Thyroid gland (tissue), 4 donors: ENCODE measurements at regions not wholly inside any gene's neighbourhood (a gene's known extent, or its start where the extent isn't known, plus 50 kb on each side); places are given as distances from the start of the nearest gene placed in this dataset.

ENCODE experiments used
- DNase-seq, 2 donors: peaks; one replicate each; pipeline ENCODE4 v3.0.0-alpha.2; 2019
- H3K27ac ChIP-seq, 3 donors: fragments of 200-600 bp; sonication (generic); 1 replicate in 2 of 3; 2 replicates in 1 of 3; pipeline ENCODE4 v1.5.1; 2016 to 2019; ENCODE audit warnings: mild to moderate bottlenecking in 1 of 3, moderate library complexity in 1 of 3
- H3K27me3 ChIP-seq: fragments of 200-600 bp; sonication (generic); one replicate; pipeline ENCODE4 v1.5.1; 2019
- H3K36me3 ChIP-seq, 2 donors: fragments of 200-600 bp; sonication (generic); one replicate each; pipeline ENCODE4 v1.5.1; 2016 to 2019
- H3K4me1 ChIP-seq, 2 donors: fragments of 200-600 bp; sonication (generic); one replicate each; pipeline ENCODE4 v1.5.1; 2017 to 2019
- H3K4me3 ChIP-seq, 3 donors: fragments of 200-600 bp; sonication (generic); replicated peaks in 1 of 3; 1 replicate in 2 of 3; 2 replicates in 1 of 3; pipeline ENCODE4 v1.5.1; 2016; ENCODE audit warnings: mild to moderate bottlenecking in 1 of 3
- H3K9me3 ChIP-seq: fragments of 200-600 bp; sonication (generic); one replicate; pipeline ENCODE4 v1.5.1; 2017
- POLR2A ChIP-seq, 2 donors: fragments of 450-650 bp; IDR thresholded peaks; one replicate each; pipeline ENCODE4 v1.6.1; 2017; ENCODE audit warnings: antibody characterized with exemption in 2 of 2, mild to moderate bottlenecking in 2 of 2, moderate library complexity in 1 of 2
- WGBS, 2 donors: methylation state at CpG; one replicate each; pipeline ENCODE4 v1.1.5; 2017; 5-methylcytosine and 5-hydroxymethylcytosine counted together
- intact Hi-C: fragments of 100-400 bp; cut with DNase I; formaldehyde crosslinking; loops from one replicate; pipeline ENCODE4 v1.15.1; 2023
- TF ChIP-seq, protein P1 (sequence below), 6 experiments: fragments of 200-600 bp in 3 of 6; fragments of 450-650 bp in 3 of 6; sonication (generic) in 3 of 6; IDR thresholded peaks; one replicate each; pipeline ENCODE4 v1.5.1; 2016 to 2019; ENCODE audit warnings: antibody characterized with exemption in 6 of 6, mild to moderate bottlenecking in 2 of 6, inconsistent platforms in 1 of 6, moderate library complexity in 1 of 6

DNA sequence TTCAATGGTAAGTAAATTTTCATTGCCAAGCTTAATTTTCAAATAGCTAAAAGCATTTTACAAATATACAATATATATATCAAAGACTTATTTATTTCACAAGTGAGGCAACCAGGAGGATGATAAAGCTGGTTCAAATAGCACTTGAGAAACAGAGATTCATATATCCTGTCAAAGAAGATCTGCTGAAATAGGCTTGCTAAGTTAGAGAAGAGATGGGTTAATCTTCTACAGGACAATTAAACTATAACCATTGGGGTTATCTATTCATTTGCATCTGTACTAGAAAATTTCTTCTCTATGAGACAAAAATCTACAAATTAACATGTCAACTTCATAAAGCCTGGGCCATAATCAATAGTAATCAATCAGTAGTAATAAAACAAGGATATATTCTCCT lies 637.7 kb upstream of the UBE2E2 start:
- DNase-seq = no peak
- intact Hi-C loops = no loop called here
- H3K9me3 ChIP-seq = no peaks in the 10 kb centered on the region

GRCh38 chr3:22568285-22568684 lies 634.8 kb upstream of the UBE2E2 start:
- Histone ChIP-seq H3K27me3 (no peaks in the 10 kb centered on the region), H3K36me3 (no peaks in the 10 kb centered on the region), H3K4me1 (no peaks in the 10 kb centered on the region), H3K27ac (no peak overlapping the region), H3K9me3 (no peaks in the 10 kb centered on the region), H3K4me3 (no peak overlapping the region)
- no peak for DNase-seq
- TF ChIP-seq POLR2A (IDR thresholded peaks at IDR 0.05) = no peak
- intact Hi-C loops = no loop called here
- WGBS, 2 donors = 95 to 96% methylated on average over 1 of the region's 1 CpG

More for the DNA sequence above, 637.7 kb upstream of the UBE2E2 start:
- Histone ChIP-seq H3K36me3 (no peaks in the 10 kb centered on the region), H3K27ac (no peak overlapping the region), H3K27me3 (no peaks in the 10 kb centered on the region), H3K4me3 (no peak overlapping the region), H3K4me1 (no peaks in the 10 kb centered on the region)
- TF ChIP-seq, protein P1, sequence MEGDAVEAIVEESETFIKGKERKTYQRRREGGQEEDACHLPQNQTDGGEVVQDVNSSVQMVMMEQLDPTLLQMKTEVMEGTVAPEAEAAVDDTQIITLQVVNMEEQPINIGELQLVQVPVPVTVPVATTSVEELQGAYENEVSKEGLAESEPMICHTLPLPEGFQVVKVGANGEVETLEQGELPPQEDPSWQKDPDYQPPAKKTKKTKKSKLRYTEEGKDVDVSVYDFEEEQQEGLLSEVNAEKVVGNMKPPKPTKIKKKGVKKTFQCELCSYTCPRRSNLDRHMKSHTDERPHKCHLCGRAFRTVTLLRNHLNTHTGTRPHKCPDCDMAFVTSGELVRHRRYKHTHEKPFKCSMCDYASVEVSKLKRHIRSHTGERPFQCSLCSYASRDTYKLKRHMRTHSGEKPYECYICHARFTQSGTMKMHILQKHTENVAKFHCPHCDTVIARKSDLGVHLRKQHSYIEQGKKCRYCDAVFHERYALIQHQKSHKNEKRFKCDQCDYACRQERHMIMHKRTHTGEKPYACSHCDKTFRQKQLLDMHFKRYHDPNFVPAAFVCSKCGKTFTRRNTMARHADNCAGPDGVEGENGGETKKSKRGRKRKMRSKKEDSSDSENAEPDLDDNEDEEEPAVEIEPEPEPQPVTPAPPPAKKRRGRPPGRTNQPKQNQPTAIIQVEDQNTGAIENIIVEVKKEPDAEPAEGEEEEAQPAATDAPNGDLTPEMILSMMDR (IDR thresholded peaks at IDR 0.05) = no peak
- no peak for TF ChIP-seq POLR2A (IDR thresholded peaks at IDR 0.05)

- TF ChIP-seq, protein P1 (IDR thresholded peaks at IDR 0.05) = no peak
- TF ChIP-seq POLR2A (IDR thresholded peaks at IDR 0.05) = no peak
- Histone ChIP-seq H3K27ac (no peak overlapping the region), H3K4me1 (no peaks in the 10 kb centered on the region), H3K9me3 (no peaks in the 10 kb centered on the region), H3K36me3 (no peaks in the 10 kb centered on the region), H3K27me3 (no peaks in the 10 kb centered on the region), H3K4me3 (no peak overlapping the region)
- intact Hi-C loops = no loop called here
- 80 to 88% methylated on average over 2 of the region's 2 CpGs for WGBS, 2 donors
- no peak for DNase-seq
Measured at GRCh38 chr3:22569570-22569969, 633.6 kb upstream of the UBE2E2 start.

GRCh38 chr3:22581007-22581406 lies 622.1 kb upstream of the UBE2E2 start:
- DNase-seq = no peak
- no peak overlapping the region for H3K27ac ChIP-seq
- no peaks in the 10 kb centered on the region for H3K27me3 ChIP-seq
- intact Hi-C loops = no loop called here
- TF ChIP-seq POLR2A (IDR thresholded peaks at IDR 0.05) = no peak
- TF ChIP-seq, protein P1 (IDR thresholded peaks at IDR 0.05) = no peak
- no peaks in the 10 kb centered on the region for H3K36me3 ChIP-seq
- no peak overlapping the region for H3K4me3 ChIP-seq
- no peaks in the 10 kb centered on the region for H3K4me1 ChIP-seq
- H3K9me3 ChIP-seq = no peaks in the 10 kb centered on the region

- H3K4me1 ChIP-seq = no peaks in the 10 kb centered on the region
- H3K27me3 ChIP-seq = no peaks in the 10 kb centered on the region
- H3K4me3 ChIP-seq = no peak overlapping the region
- intact Hi-C loops = no loop called here
- H3K36me3 ChIP-seq = no peaks in the 10 kb centered on the region
- DNase-seq = no peak
- 47 to 53% methylated on average over 1 of the region's 1 CpG for WGBS, 2 donors
- no peak overlapping the region for H3K27ac ChIP-seq
- TF ChIP-seq, protein P1 (IDR thresholded peaks at IDR 0.05) = no peak
- no peak for TF ChIP-seq POLR2A (IDR thresholded peaks at IDR 0.05)
- H3K9me3 ChIP-seq = no peaks in the 10 kb centered on the region
Measured at GRCh38 chr3:22582266-22582665, 620.9 kb upstream of the UBE2E2 start.

GRCh38 chr3:22585504-22585903 lies 617.6 kb upstream of the UBE2E2 start:
- intact Hi-C loops = no loop called here
- Histone ChIP-seq H3K36me3 (no peaks in the 10 kb centered on the region), H3K4me1 (no peaks in the 10 kb centered on the region), H3K4me3 (no peak overlapping the region), H3K27me3 (no peaks in the 10 kb centered on the region), H3K27ac (no peak overlapping the region), H3K9me3 (no peaks in the 10 kb centered on the region)
- no peak for TF ChIP-seq POLR2A (IDR thresholded peaks at IDR 0.05)
- DNase-seq = no peak
- WGBS, 2 donors = 51 to 53% methylated on average over 2 of the region's 2 CpGs
